Loucy (cell line): ENCODE measurements at regions not wholly inside any gene's neighbourhood (a gene's known extent, or its start where the extent isn't known, plus 50 kb on each side); places are given as distances from the start of the nearest gene placed in this dataset.

Experiments used
- H2AFZ ChIP-seq: fragments of 200-600 bp; sonication (generic); 2 replicates; pipeline ENCODE4 v1.6.0; 2016; ENCODE audit warnings: antibody characterized with exemption, mild to moderate bottlenecking, low read length, moderate library complexity
- H3F3A ChIP-seq: fragments of 200-600 bp; 2 replicates; pipeline ENCODE4 v1.6.0; 2016; ENCODE audit warnings: antibody characterized with exemption, low read depth, mild to moderate bottlenecking
- H3K27me3 ChIP-seq: fragments of 200-600 bp; sonication (generic); 2 replicates; pipeline ENCODE4 v1.6.1; 2014; ENCODE audit warnings: low read length, mild to moderate bottlenecking; ENCODE audit not compliant: insufficient read depth, poor library complexity, severe bottlenecking
- H3K36me3 ChIP-seq: fragments of 200-600 bp; sonication (generic); 2 replicates; pipeline ENCODE4 v1.6.1; 2016; ENCODE audit warnings: low read length; ENCODE audit not compliant: insufficient read depth
- H3K4me1 ChIP-seq: fragments of 200-600 bp; sonication (generic); 2 replicates; pipeline ENCODE4 v1.5.1; 2014; ENCODE audit warnings: low read length, mild to moderate bottlenecking; ENCODE audit not compliant: insufficient read depth, poor library complexity, severe bottlenecking
- H3K4me2 ChIP-seq: fragments of 200-600 bp; sonication (generic); 2 replicates; pipeline ENCODE4 v1.6.0; 2014; ENCODE audit warnings: antibody characterized with exemption, low read length, low read depth, mild to moderate bottlenecking; ENCODE audit not compliant: poor library complexity, severe bottlenecking
- H3K4me3 ChIP-seq: fragments of 200-600 bp; sonication (generic); 2 replicates; pipeline ENCODE4 v1.5.1; 2014; ENCODE audit warnings: low read length, mild to moderate bottlenecking, mixed read lengths; ENCODE audit not compliant: poor library complexity, severe bottlenecking
- H3K79me2 ChIP-seq: fragments of 200-600 bp; sonication (generic); 2 replicates; pipeline ENCODE4 v1.6.1; 2014; ENCODE audit warnings: low read length; ENCODE audit not compliant: insufficient read depth
- H3K9ac ChIP-seq: fragments of 200-600 bp; sonication (generic); 2 replicates; pipeline ENCODE4 v1.6.0; 2014; ENCODE audit warnings: mild to moderate bottlenecking, low read depth, low read length, moderate library complexity; ENCODE audit not compliant: poor library complexity, severe bottlenecking
- H3K9me2 ChIP-seq: fragments of 200-600 bp; sonication (generic); replicated peaks from 2 replicates; pipeline ENCODE4 v1.6.1; 2016; ENCODE audit warnings: low read depth, low read length, mixed read lengths
- H3K9me3 ChIP-seq: fragments of 200-600 bp; sonication (generic); 2 replicates; pipeline ENCODE4 v1.6.1; 2014; ENCODE audit warnings: mild to moderate bottlenecking, antibody characterized with exemption, low read length, low read depth; ENCODE audit not compliant: insufficient read depth
- H4K20me1 ChIP-seq: fragments of 200-600 bp; sonication (generic); 2 replicates; pipeline ENCODE4 v1.6.0; 2014; ENCODE audit warnings: antibody characterized with exemption, low read length, mild to moderate bottlenecking; ENCODE audit not compliant: insufficient read depth, poor library complexity, severe bottlenecking
- EZH2phosphoT487 ChIP-seq: fragments of 200-600 bp; IDR thresholded peaks from 2 replicates; pipeline ENCODE4 v1.6.1; 2018; ENCODE audit warnings: antibody characterized with exemption, mild to moderate bottlenecking, moderate library complexity, borderline replicate concordance
- TF ChIP-seq, protein P1 (sequence below): fragments of 200-600 bp; sonication (generic); conservative IDR thresholded peaks from 2 replicates; pipeline ENCODE4 v1.5.1; 2014; ENCODE audit warnings: mild to moderate bottlenecking, antibody characterized with exemption, low read length

DNA sequence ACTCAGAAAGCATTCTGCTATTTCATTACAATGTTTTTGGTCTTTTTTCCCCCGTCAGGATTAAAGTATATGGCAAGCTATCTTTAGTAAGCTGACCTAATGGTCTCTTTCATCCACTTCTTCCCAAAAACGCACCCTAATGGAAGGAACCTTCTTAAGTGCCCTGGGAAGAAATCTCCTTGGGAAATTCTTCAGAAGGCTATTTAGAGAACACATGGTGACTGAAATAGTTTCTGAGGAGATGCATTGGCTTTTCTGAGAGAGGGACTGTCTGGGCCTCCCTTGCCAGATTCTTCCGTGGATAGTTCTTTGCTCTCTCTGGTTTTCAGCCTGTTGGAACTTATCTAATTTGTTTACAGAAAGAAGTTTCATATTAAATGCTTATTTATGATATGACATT lies 524.1 kb upstream of the MEF2C start:
- Histone ChIP-seq H3K9me3 (no peaks in the 10 kb centered on the region), H3K79me2 (no peaks in the 10 kb centered on the region), H4K20me1 (no peaks in the 10 kb centered on the region), H2AFZ (no peak overlapping the region), H3K36me3 (no peaks in the 10 kb centered on the region), H3K27me3 (no peaks in the 10 kb centered on the region), H3K4me3 (no peak overlapping the region), H3K9ac (no peak overlapping the region), H3K4me1 (no peaks in the 10 kb centered on the region), H3K9me2 (no peaks in the 10 kb centered on the region), H3F3A (no peaks in the 10 kb centered on the region), H3K4me2 (no peak overlapping the region)
- TF ChIP-seq, protein P1, sequence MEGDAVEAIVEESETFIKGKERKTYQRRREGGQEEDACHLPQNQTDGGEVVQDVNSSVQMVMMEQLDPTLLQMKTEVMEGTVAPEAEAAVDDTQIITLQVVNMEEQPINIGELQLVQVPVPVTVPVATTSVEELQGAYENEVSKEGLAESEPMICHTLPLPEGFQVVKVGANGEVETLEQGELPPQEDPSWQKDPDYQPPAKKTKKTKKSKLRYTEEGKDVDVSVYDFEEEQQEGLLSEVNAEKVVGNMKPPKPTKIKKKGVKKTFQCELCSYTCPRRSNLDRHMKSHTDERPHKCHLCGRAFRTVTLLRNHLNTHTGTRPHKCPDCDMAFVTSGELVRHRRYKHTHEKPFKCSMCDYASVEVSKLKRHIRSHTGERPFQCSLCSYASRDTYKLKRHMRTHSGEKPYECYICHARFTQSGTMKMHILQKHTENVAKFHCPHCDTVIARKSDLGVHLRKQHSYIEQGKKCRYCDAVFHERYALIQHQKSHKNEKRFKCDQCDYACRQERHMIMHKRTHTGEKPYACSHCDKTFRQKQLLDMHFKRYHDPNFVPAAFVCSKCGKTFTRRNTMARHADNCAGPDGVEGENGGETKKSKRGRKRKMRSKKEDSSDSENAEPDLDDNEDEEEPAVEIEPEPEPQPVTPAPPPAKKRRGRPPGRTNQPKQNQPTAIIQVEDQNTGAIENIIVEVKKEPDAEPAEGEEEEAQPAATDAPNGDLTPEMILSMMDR: no peak

DNA sequence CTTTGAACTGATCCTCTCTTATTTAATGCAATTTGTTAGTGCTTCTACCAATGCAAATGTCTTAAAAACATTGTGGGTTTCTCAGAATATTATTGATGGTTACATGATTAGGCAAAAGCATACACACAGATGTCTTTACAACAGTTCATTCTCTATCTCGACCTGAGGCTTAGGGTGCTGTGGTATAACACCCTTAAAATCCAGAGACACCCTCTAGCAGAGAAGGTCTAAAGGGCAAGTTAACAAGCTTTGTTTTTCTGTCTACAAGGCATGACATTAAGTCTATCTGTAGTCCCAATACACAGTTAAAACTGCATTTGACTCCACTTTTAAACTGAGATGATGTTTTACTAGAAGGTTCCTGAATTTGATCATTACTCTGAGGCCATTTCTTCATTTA lies 518.7 kb upstream of the MEF2C start:
- Histone ChIP-seq H3K4me1 (peaks cover 5% of the 10 kb centered on the region), H3K4me2 (no peak overlapping the region), H3K79me2 (no peaks in the 10 kb centered on the region), H3F3A (no peaks in the 10 kb centered on the region), H3K9me3 (no peaks in the 10 kb centered on the region), H3K9me2 (no peaks in the 10 kb centered on the region), H2AFZ (no peak overlapping the region), H4K20me1 (no peaks in the 10 kb centered on the region), H3K4me3 (no peak overlapping the region), H3K9ac (no peak overlapping the region), H3K36me3 (no peaks in the 10 kb centered on the region), H3K27me3 (no peaks in the 10 kb centered on the region)
- TF ChIP-seq EZH2phosphoT487: no peak
- TF ChIP-seq, protein P1: no peak

- H3K9ac ChIP-seq: no peak overlapping the region
- H3K4me3 ChIP-seq: no peak overlapping the region
Measured at GRCh38 chr5:89401012-89401411, 518.0 kb upstream of the MEF2C start.

More at GRCh38 chr5:89401012-89401411, 518.0 kb upstream of the MEF2C start:
- Histone ChIP-seq H2AFZ (no peak overlapping the region), H3K4me2 (no peak overlapping the region), H4K20me1 (no peaks in the 10 kb centered on the region), H3K27me3 (no peaks in the 10 kb centered on the region), H3K36me3 (no peaks in the 10 kb centered on the region), H3F3A (no peaks in the 10 kb centered on the region), H3K4me1 (peaks cover 10% of the 10 kb centered on the region), H3K79me2 (no peaks in the 10 kb centered on the region), H3K9me3 (no peaks in the 10 kb centered on the region), H3K9me2 (no peaks in the 10 kb centered on the region)
- TF ChIP-seq EZH2phosphoT487: no peak
- TF ChIP-seq, protein P1: no peak
